Subcutaneous abdominal adipose tissue (tissue), 5 donors: ENCODE measurements at regions not wholly inside any gene's neighbourhood (a gene's known extent, or its start where the extent isn't known, plus 50 kb on each side); places are given as distances from the start of the nearest gene placed in this dataset.

Source experiments
- H3K27ac ChIP-seq: one replicate; pipeline ENCODE4 v1.7.0; 2013; ENCODE audit warnings: low read depth, mild to moderate bottlenecking, inconsistent platforms, low read length, moderate library complexity
- H3K27me3 ChIP-seq, 5 donors: one replicate each; pipeline ENCODE4 v1.7.0; 2013; ENCODE audit warnings: low read length in 5 of 5, inconsistent platforms in 1 of 5; ENCODE audit not compliant: control insufficient read depth in 5 of 5, insufficient read depth in 4 of 5
- H3K36me3 ChIP-seq, 5 donors: one replicate each; pipeline ENCODE4 v1.7.0; 2013; ENCODE audit warnings: low read length in 5 of 5; ENCODE audit not compliant: control insufficient read depth in 5 of 5, insufficient read depth in 5 of 5
- H3K4me1 ChIP-seq, 5 donors: one replicate each; pipeline ENCODE4 v1.7.0; 2013; ENCODE audit warnings: low read length in 5 of 5, mild to moderate bottlenecking in 3 of 5, moderate library complexity in 1 of 5; ENCODE audit not compliant: control insufficient read depth in 5 of 5, insufficient read depth in 5 of 5
- H3K4me3 ChIP-seq, 5 donors: one replicate each; pipeline ENCODE4 v1.7.0; 2013; ENCODE audit warnings: low read length in 5 of 5, low read depth in 1 of 5
- H3K9ac ChIP-seq, 5 donors: one replicate each; pipeline ENCODE4 v1.7.0; 2013; ENCODE audit warnings: low read length in 5 of 5, mild to moderate bottlenecking in 4 of 5, moderate library complexity in 3 of 5
- H3K9me3 ChIP-seq, 5 donors: one replicate each; pipeline ENCODE4 v1.7.0; 2013; ENCODE audit warnings: low read length in 5 of 5; ENCODE audit not compliant: control insufficient read depth in 5 of 5
- donor health status: healthy.
- donor health status: healthy.
- donor health status: healthy.
- donor health status: healthy.
- donor health status: healthy.

DNA sequence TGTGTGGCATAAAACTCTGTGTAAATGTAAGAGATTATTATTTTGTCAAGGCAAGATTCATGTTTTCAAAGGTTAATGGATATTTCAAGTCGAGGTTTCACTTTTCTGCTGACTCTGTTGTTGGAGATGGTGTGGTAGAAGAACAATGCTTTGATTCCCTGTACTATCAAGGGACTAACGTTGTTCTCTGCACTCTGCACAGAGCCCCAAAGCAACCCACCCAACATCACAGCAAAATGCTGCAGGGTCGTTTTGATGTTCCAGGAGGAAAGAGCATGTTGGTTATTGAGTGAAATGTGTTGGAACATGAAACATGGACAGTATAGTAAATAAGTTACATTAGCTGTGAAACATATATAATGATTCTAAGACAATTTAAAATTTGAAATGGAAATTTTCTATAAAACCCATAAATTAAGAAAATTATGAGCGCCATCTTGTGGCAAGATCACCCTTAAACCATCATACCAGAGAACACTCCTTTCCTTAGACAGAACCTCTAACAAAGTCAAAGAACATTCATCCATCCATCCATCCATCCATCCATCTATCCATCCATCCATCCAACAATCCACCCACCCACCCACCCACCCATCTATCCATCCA lies 164.4 kb upstream of the ZBED5 start:
- no peak overlapping the region for H3K4me3 ChIP-seq
- H3K9ac ChIP-seq, result no peak overlapping the region
- H3K27ac ChIP-seq, result no peak overlapping the region
- no peaks in the 10 kb centered on the region for H3K9me3 ChIP-seq
- no peaks in the 10 kb centered on the region for H3K36me3 ChIP-seq
- no peaks in the 10 kb centered on the region for H3K27me3 ChIP-seq
- H3K4me1 ChIP-seq, result no peaks in the 10 kb centered on the region

DNA sequence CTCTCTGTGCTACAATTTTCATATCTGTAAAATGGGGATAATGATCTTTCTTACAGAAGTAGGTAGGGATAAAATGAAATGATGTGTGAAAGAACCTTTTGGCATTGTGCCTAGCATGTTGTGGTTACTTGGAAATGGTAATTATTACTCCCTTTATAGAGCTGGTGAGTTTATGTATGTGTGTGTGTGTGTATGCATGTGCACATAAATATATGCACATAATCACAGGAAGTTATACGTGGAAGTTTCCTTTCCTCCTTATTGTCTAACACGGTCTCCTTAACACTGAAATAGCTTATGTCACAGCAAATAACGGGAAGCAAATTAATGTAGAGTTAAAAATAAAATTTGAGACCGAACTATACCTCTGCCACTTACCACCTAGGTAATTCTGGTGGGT lies 163.7 kb upstream of the ZBED5 start:
- Histone ChIP-seq H3K27me3 (no peaks in the 10 kb centered on the region), H3K9ac (no peak overlapping the region), H3K9me3 (no peaks in the 10 kb centered on the region), H3K4me3 (no peak overlapping the region), H3K36me3 (no peaks in the 10 kb centered on the region), H3K4me1 (no peaks in the 10 kb centered on the region), H3K27ac (no peak overlapping the region)

DNA sequence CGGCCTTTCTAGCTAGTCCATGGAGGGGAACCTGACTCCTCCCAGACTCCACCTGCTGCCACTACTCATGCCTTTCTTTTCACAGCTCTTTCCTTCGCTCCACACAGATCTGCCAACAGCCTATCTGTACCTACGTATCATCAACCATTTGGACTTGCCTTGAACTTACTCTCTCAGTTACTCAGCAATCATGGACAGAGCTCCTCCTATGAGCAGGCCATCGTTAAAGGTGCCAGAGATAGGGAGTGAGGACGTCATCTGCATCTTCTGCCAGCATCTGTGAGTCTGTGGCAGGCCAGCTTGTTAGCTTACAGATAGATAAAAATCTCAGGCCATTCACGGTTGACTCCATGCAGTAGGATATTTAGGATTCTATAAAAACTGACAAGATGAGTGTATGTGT lies 162.9 kb upstream of the ZBED5 start:
- Histone ChIP-seq H3K27ac (no peak overlapping the region), H3K27me3 (no peaks in the 10 kb centered on the region), H3K4me1 (no peaks in the 10 kb centered on the region), H3K9ac (no peak overlapping the region), H3K36me3 (no peaks in the 10 kb centered on the region), H3K4me3 (no peak overlapping the region), H3K9me3 (no peaks in the 10 kb centered on the region)

DNA sequence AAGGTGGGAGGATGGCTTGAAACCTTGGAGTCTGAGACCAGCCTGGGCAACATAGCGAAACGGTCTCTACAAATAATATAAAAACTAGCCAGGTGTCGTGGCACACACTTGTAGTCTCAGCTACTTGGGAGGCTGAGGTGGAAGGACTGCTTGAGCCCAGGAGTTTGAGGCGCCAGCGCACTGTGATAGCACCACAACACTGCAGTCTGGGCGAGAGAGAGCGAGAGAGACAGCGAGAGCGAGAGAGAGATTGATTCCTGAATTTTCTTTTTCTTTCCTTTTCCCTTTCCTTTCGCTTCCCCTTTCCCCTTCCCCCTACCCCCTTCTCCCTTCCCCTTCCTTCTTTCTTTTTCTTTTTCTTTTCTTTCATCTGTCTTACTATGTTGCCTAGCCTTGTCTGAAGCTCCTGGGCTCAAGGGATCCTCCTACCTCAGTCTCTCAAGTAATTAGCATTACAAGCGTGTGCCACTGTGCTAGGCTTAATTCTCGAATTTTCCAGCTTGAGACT lies 162.4 kb upstream of the ZBED5 start:
- Histone ChIP-seq H3K4me1 (no peaks in the 10 kb centered on the region), H3K9me3 (no peaks in the 10 kb centered on the region), H3K9ac (no peak overlapping the region), H3K27ac (no peak overlapping the region), H3K36me3 (no peaks in the 10 kb centered on the region), H3K27me3 (no peaks in the 10 kb centered on the region), H3K4me3 (no peak overlapping the region)

DNA sequence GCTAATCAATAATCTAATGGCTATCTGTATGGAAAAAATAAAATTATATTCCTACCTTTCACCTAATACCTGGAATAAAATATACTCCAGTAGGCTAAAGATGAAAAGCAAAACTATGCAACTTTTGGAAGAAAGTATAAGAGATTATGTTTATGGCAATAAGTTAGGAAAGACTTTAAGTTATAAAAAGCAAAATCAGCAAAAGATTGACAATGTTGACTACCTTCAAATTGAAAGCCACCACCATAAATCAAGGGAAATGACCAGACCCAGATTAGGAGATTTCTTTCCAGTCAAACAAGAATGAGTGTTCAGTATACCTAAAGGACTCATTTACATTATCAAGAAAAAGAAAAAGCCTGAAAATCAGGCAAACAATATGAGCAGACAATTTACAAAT lies 159.1 kb upstream of the ZBED5 start:
- Histone ChIP-seq H3K27me3 (no peaks in the 10 kb centered on the region), H3K9me3 (no peaks in the 10 kb centered on the region), H3K36me3 (no peaks in the 10 kb centered on the region)

DNA sequence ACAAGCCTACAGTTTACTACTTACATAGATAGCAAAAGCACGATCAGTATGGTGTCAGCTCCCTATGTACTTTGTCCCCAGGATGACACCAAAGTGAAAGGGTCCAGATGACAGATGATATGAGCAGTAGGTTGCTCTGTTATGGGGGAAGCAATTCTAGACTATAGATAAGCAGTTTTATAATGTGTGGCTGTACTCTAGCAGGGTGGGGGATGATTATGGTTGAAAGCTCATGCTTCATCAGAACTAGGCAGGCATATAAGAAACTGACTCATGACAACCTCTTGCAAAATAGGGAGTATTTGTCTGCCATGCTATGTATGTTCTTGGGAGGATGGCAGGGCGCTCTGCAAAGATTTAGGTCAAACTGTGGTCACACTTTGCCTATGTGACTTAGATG lies 158.2 kb upstream of the ZBED5 start:
- Histone ChIP-seq H3K36me3 (no peaks in the 10 kb centered on the region), H3K4me3 (no peak overlapping the region), H3K9ac (no peak overlapping the region), H3K4me1 (peaks cover 0 to under 1% (median 0%) of the 10 kb centered on the region in 5 donors), H3K27ac (no peak overlapping the region), H3K27me3 (peaks cover 0 to 4% (median 2%) of the 10 kb centered on the region in 5 donors), H3K9me3 (no peaks in the 10 kb centered on the region)

More for the DNA sequence above, 159.1 kb upstream of the ZBED5 start:
- no peak overlapping the region for H3K27ac ChIP-seq
- H3K4me3 ChIP-seq, result no peak overlapping the region
- H3K9ac ChIP-seq, result no peak overlapping the region
- no peaks in the 10 kb centered on the region for H3K4me1 ChIP-seq

DNA sequence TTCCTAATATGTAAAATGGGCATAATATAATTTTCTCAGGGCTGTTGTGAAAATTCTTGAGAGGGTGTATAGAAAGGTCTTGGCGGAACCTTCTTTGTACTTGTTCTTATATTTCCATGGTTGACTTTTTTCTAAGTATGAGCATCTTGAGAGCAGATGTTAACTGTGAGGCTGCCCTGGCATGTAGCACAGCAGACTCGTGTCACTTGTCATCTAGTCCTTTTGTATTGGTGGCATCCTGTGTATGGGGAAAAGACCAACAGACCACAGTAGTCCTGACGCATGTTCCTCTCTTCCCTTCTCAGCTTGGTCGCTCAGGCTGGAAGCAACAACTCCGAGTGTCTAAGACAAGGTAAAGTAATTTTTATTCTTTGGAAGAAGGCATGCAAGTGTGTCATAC lies 153.8 kb upstream of the ZBED5 start:
- Histone ChIP-seq H3K4me1 (peaks cover 0 to 7% (median 5%) of the 10 kb centered on the region in 5 donors), H3K9ac (no peak overlapping the region)

DNA sequence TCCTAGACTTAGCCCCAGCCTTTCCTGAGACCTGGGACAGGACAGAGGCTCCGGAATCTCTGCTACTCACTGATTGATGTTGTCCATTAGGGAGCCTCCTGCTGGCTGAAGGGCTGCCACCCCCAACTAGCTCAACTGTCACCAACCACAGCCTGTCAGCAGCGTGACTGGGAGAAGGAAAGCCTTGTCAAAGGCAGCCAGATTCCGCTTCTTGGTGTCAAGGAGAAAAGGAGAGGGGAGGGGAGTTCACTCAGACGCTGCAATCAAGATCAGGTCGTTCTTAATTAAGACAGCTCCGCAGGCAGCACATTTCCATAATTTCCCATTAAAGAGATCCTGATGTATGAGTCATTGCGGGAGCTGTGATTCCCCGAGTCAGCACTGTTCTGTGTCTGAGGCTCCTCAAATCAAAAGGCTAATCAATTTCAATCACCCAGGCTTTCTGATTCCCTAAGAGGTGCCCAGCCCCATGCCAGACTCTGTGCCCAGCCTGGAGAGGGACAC lies 152.8 kb upstream of the ZBED5 start:
- H3K27me3 ChIP-seq, result peaks cover 0 to 10% (median 5%) of the 10 kb centered on the region in 5 donors
- no peak overlapping the region for H3K27ac ChIP-seq
- no peak overlapping the region for H3K4me3 ChIP-seq
- peaks cover 0 to 7% (median 5%) of the 10 kb centered on the region in 5 donors for H3K4me1 ChIP-seq
- H3K9me3 ChIP-seq, result no peaks in the 10 kb centered on the region
- no peak overlapping the region for H3K9ac ChIP-seq
- H3K36me3 ChIP-seq, result no peaks in the 10 kb centered on the region

More for the DNA sequence above, 153.8 kb upstream of the ZBED5 start:
- no peak overlapping the region for H3K27ac ChIP-seq
- H3K9me3 ChIP-seq, result no peaks in the 10 kb centered on the region
- no peak overlapping the region for H3K4me3 ChIP-seq
- H3K36me3 ChIP-seq, result no peaks in the 10 kb centered on the region
- H3K27me3 ChIP-seq, result peaks cover 0 to 10% (median 5%) of the 10 kb centered on the region in 5 donors

DNA sequence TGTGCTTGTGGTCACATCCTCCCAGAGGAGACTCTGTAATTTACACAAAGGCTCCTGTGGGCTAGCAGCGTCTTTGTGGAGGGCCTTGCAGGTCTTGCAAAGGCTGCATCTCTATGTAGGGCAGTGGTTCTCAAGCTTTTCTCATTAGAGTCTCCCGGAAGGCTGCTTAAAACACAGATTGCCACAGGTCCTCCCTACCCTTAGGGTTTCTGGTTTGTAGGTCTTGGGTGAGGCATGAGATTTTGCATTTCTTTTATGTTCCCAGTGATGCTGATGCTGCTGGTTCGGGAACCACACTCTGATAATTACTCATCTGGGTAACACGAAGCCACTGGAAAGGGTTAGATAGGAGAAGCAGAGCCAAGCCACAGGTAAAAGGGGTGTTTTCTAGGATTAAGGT lies 151.3 kb upstream of the ZBED5 start:
- Histone ChIP-seq H3K4me1 (peaks cover 0 to 7% (median 5%) of the 10 kb centered on the region in 5 donors), H3K36me3 (no peaks in the 10 kb centered on the region), H3K9ac (no peak overlapping the region), H3K27ac (no peak overlapping the region), H3K9me3 (no peaks in the 10 kb centered on the region), H3K4me3 (no peak overlapping the region), H3K27me3 (peaks cover 0 to 10% (median 5%) of the 10 kb centered on the region in 5 donors)

DNA sequence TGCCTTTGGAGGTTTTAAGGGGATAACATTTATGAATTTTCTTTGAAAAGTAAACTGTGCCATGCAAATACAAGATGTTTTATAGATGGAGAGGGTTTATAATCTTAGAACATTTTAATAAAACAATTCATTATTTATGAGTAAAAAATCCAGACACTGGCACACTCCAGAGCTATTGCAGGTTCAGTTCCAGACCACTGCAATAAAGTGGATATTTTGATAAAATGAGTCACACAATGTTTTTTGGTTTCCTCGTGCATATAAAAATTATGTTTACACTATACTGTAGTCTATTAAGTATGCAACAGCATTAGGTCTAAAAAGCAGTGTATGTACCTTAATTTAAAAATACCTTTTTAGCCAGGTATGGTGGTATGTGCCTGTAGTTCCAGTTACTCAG lies 146.2 kb upstream of the ZBED5 start:
- Histone ChIP-seq H3K36me3 (no peaks in the 10 kb centered on the region), H3K9me3 (no peaks in the 10 kb centered on the region), H3K4me1 (no peaks in the 10 kb centered on the region), H3K4me3 (no peak overlapping the region), H3K9ac (no peak overlapping the region), H3K27me3 (peaks cover 3 to 18% (median 8%) of the 10 kb centered on the region in 5 donors), H3K27ac (no peak overlapping the region)
